AG04450 (cell line): ENCODE measurements at regions not wholly inside any gene's neighbourhood (a gene's known extent, or its start where the extent isn't known, plus 50 kb on each side); places are given as distances from the start of the nearest gene placed in this dataset.

ENCODE experiments used
- CTCF ChIA-PET: fragments of 300-600, 350-600 bp; formaldehyde crosslinking; extraction: SDS; loops from one replicate; lab custom pipeline; 2022; ENCODE audit warnings: antibody characterized with exemption, inconsistent platforms; lab: Charles Lee
- POLR2A ChIA-PET: fragments of 350-600 bp; formaldehyde crosslinking; extraction: SDS; loops from one replicate; lab custom pipeline; 2021; ENCODE audit warnings: antibody characterized with exemption, inconsistent platforms; lab: Yijun Ruan, JAX
- DNase-seq: peaks from one replicate; pipeline ENCODE4 v3.0.0-alpha.2; 2011; ENCODE audit warnings: low read depth, low spot score
- H3K27ac ChIP-seq: one replicate; pipeline ENCODE4 v1.5.1; 2012; ENCODE audit warnings: low read depth, low read length, control low read depth
- H3K27me3 ChIP-seq: one replicate; pipeline ENCODE4 v1.6.0; 2012; ENCODE audit warnings: low read length; ENCODE audit not compliant: control insufficient read depth, insufficient read depth
- H3K4me3 ChIP-seq: 2 replicates; pipeline ENCODE4 v1.5.1; 2011; ENCODE audit warnings: mild to moderate bottlenecking, low read depth, low read length, control low read depth
- H3K9me3 ChIP-seq: 2 replicates; pipeline ENCODE4 v1.5.1; 2012; ENCODE audit warnings: low read length; ENCODE audit not compliant: control insufficient read depth, insufficient read depth
- CTCF ChIP-seq: IDR thresholded peaks from 2 replicates; pipeline ENCODE4 v1.5.1; 2011; ENCODE audit warnings: low read depth, low read length, control low read depth, inconsistent platforms

GRCh38 chr6:24052590-24052961, 73.4 kb upstream of the NRSN1 start:
- H3K27me3 ChIP-seq: no peaks in the 10 kb centered on the region
- POLR2A ChIA-PET: no interaction called here
- no peak overlapping the region for H3K4me3 ChIP-seq
- no peak overlapping the region for H3K27ac ChIP-seq
- TF ChIP-seq CTCF: no peak
- H3K9me3 ChIP-seq: peaks cover under 1% of the 10 kb centered on the region
- CTCF ChIA-PET: no interaction called here
- DNase-seq: no peak

- no peak for TF ChIP-seq CTCF
- H3K9me3 ChIP-seq: peaks cover 4% of the 10 kb centered on the region
- no peak for DNase-seq
- H3K4me3 ChIP-seq: no peak overlapping the region
- H3K27me3 ChIP-seq: no peaks in the 10 kb centered on the region
- H3K27ac ChIP-seq: no peak overlapping the region
- POLR2A ChIA-PET: no interaction called here
- CTCF ChIA-PET: no interaction called here
Measured at GRCh38 chr6:24053057-24053456, 73.0 kb upstream of the NRSN1 start.

- ChIA-PET POLR2A (no interaction called here), CTCF (no interaction called here)
- no peak for DNase-seq
- no peak overlapping the region for H3K27ac ChIP-seq
- H3K9me3 ChIP-seq: peaks cover 4% of the 10 kb centered on the region
- H3K27me3 ChIP-seq: no peaks in the 10 kb centered on the region
- TF ChIP-seq CTCF: no peak
- no peak overlapping the region for H3K4me3 ChIP-seq
Measured at GRCh38 chr6:24054388-24054787, 71.6 kb upstream of the NRSN1 start.

DNA sequence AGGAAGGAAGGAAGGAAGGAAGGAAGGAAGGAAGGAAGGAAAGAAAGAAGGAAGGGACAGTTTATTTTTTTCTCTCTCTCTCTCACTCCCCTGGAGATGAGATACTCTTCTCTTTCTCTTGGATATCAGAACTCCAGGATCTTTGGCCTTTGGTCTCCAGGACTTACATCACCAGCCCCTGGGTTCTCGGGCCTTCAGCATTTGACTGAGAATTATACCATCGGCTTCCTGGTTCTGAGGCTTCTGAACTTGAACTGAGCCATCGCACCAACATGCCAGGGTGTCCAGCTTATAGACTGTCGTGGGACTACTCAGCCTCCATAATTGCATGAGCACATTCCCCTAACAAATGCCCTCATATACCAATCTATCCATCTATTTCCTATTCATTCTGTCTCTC, 69.4 kb upstream of the NRSN1 start:
- Histone ChIP-seq H3K4me3 (no peak overlapping the region), H3K27ac (no peak overlapping the region), H3K27me3 (no peaks in the 10 kb centered on the region), H3K9me3 (peaks cover 4% of the 10 kb centered on the region)
- no peak for TF ChIP-seq CTCF
- CTCF ChIA-PET: no interaction called here
- no peak for DNase-seq
- POLR2A ChIA-PET: no interaction called here

DNA sequence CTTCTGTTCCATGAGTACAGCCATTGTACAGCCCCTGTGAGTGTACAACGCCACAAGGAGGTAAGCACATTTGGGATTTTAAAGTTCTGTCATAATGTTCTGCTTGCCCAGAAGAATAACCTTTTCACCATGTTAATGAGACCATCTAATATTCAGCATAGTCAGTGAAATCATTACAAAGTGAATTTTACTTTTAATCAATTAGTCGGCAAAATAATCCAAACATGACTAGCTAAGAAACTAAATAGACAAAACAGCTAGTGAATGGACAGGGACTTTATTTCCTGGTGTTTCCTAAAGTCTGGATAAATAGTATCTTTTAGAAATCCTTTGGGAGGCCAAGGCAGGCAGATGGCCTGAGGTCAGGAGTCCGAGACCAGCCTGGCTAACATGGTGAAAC, 69.0 kb upstream of the NRSN1 start:
- Histone ChIP-seq H3K9me3 (peaks cover 4% of the 10 kb centered on the region), H3K27me3 (no peaks in the 10 kb centered on the region), H3K4me3 (no peak overlapping the region), H3K27ac (no peak overlapping the region)
- POLR2A ChIA-PET: no interaction called here
- CTCF ChIA-PET: no interaction called here
- no peak for DNase-seq
- no peak for TF ChIP-seq CTCF
